ENCODE measurements at regions not wholly inside any gene's neighbourhood (a gene's known extent, or its start where the extent isn't known, plus 50 kb on each side); places are given as distances from the start of the nearest gene placed in this dataset.

DNA sequence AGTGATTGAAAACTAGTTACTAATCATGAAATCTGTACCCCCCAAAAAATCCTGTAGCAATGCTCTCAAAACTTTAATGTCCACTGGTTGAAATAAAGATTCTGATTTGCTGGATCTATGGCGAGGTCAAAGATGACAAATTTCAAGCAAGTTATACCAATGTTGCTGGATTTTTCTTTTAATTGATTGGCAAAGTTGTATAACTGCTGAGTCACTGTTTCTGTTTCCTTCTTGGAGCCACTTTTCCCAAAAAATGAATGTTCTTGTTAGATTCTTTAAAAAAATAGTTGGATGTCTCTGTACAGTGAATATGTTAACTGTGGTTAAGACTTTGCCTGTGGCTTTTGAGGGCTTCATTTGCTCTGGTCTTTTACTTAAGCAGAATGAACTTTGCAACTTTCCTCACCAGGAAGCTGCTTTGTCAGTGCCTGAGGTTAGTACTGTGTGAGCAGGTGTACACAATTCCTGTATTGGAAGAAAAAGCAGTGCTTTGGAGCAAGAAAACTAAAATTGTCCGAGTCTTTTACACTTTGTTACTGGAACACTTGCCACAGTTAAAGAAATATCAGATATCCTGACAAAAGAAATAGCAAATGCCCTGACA is 1211.9 kb downstream of the MRPL39 start:
- TF ChIP-seq, protein P1, sequence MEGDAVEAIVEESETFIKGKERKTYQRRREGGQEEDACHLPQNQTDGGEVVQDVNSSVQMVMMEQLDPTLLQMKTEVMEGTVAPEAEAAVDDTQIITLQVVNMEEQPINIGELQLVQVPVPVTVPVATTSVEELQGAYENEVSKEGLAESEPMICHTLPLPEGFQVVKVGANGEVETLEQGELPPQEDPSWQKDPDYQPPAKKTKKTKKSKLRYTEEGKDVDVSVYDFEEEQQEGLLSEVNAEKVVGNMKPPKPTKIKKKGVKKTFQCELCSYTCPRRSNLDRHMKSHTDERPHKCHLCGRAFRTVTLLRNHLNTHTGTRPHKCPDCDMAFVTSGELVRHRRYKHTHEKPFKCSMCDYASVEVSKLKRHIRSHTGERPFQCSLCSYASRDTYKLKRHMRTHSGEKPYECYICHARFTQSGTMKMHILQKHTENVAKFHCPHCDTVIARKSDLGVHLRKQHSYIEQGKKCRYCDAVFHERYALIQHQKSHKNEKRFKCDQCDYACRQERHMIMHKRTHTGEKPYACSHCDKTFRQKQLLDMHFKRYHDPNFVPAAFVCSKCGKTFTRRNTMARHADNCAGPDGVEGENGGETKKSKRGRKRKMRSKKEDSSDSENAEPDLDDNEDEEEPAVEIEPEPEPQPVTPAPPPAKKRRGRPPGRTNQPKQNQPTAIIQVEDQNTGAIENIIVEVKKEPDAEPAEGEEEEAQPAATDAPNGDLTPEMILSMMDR (IDR thresholded peaks at IDR 0.05; ENCODE audit: control extremely low read depth in 1 of 3, insufficient read depth in 1 of 3, low read depth in 1 of 3, low read length in 3 of 3) = no peak
- TF ChIP-seq RXRA (IDR thresholded peaks at IDR 0.05; ENCODE audit: insufficient read depth, low read depth, low read length) = no peak
